EH (cell line): ENCODE measurements at regions not wholly inside any gene's neighbourhood (a gene's known extent, or its start where the extent isn't known, plus 50 kb on each side); places are given as distances from the start of the nearest gene placed in this dataset.
A peak's percentile ranks its signal among the peaks of the same experiment; 100 is the strongest.
"Not testable (repeated sequence)": the region's sequence is repeated elsewhere in the genome, so short reads cannot be mapped to it uniquely, and the experiment has no call there.

Experiments
- DNase-seq: peaks from one replicate; pipeline ENCODE4 v3.0.0-alpha.2; 2015; ENCODE audit warnings: low read depth

DNA sequence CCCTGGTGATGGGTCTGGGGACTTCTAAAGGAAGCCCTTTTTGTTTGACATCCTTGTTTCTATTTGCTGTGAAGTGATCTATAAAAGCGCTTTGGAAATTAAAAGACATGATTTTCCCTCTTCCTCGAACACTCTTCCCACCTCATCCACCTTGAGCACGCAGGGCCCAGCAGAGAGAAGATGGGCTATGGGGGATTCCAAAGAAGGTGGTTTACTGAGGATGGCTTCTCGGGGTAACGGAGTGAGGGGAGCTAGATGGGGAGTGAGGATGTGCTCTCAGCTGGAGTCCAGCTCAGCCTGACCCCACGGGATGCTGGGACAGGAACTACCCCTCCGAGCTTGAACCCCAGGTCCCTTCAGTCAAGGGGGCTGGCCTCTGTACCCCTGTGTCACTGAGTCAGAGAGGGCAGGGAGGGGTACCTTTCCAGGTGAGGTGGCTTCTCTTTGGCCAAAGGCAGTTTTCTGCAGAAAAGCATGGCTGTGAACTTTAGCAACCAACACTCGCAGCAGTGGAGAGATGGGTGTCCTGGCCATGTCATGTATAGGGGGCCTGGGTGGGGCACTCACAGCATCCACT lies 180.7 kb upstream of the SMAD3 start:
- DNase-seq = no peak

GRCh38 chr15:66885281-66885915 lies 180.0 kb upstream of the SMAD3 start:
- no peak for DNase-seq

DNA sequence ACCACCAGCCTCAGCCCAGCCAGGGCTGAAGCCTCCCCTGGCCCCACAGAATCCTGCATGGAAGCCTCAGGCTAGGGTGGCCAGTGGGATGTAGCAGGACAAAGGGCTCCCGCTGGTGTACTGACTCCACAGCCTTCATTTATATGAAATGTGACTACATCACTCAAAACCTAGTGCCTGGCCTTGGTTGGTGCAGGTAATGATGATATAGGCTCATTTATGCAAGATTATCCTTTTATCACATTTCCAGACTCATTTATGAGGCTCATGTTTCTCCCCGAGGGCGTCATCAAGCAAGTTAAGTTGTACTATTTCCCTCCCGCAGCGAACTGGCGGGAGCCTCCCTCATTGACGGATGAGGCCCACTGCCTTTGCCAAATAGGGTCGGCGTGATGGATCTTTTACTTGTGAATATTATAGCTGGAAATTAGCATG lies 179.1 kb upstream of the SMAD3 start:
- no peak for DNase-seq

- no peak for DNase-seq
Measured at GRCh38 chr15:66886686-66887273, 178.6 kb upstream of the SMAD3 start.

GRCh38 chr15:66889298-66889697 lies 176.1 kb upstream of the SMAD3 start:
- not testable (repeated sequence) for DNase-seq

- DNase-seq = no peak
Measured at GRCh38 chr15:66891776-66892175, 173.6 kb upstream of the SMAD3 start.

DNA sequence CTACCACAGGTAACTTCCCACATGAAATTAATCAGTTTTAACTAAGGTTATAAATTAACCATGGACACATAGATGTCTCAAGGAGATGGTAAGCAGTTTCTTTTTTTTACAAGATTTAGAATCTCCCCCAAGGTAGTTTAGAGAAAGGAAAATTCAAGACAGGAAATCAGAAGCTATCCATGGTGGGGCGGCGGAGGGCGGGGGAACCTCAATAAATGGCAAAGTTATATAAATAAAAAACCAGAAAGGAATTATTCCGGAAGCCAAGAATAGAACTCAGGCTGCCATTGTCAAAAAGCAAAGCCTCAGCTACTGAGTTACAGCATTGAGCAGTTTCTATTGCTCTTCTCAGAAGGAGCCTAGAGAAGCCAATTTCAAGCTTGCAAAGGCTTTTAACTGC lies 172.1 kb upstream of the SMAD3 start:
- no peak for DNase-seq

DNA sequence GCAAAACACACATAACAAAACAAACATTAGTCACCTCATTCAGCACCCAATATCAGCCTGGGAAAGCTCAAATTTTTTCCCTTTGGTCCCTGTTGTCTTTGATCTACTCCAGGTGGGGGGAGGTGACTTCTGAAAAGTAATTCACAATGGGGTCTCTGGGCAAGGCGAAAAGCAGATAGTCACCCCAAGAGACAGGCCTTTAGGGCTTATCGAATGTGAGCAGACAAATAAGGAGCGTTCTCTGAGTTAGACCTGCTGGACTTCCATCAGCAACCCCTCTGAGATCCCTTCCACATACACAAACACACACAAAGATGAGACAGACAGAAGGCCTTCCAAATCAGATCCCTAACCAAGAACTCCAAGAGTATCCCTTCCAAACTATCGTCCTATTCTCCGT lies 171.0 kb upstream of the SMAD3 start:
- no peak for DNase-seq

GRCh38 chr15:66894986-66895780 lies 170.2 kb upstream of the SMAD3 start:
- peak; percentile 51 for DNase-seq

- no peak for DNase-seq
Measured at GRCh38 chr15:66895794-66896453, 169.5 kb upstream of the SMAD3 start.

DNA sequence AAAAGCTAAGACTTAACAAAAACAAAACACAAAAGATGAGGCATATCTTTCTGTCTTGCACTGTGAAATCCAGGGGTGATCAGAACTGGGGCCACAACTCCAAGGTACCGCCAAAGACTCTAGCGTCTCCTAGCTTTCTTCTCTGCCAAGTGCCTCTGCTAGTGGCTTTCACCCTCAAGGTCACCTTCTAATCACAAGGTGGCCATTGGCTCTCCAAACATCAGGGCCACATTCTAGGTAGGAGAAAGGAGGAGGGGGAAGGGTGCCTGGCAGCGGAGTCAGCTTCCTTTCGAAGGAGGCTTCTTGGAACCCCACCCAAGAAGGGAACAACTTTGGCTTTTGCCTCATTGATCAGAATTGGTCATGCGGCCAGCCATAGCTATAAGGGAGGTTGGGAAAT lies 168.8 kb upstream of the SMAD3 start:
- no peak for DNase-seq

- no peak for DNase-seq
Measured at GRCh38 chr15:66897416-66897815, 168.0 kb upstream of the SMAD3 start.

GRCh38 chr15:66897971-66898370 lies 167.4 kb upstream of the SMAD3 start:
- no peak for DNase-seq

GRCh38 chr15:66898656-66899386 lies 166.6 kb upstream of the SMAD3 start:
- no peak for DNase-seq

- DNase-seq = peak; percentile 88
Measured at GRCh38 chr15:66899555-66900350, 165.6 kb upstream of the SMAD3 start.

DNA sequence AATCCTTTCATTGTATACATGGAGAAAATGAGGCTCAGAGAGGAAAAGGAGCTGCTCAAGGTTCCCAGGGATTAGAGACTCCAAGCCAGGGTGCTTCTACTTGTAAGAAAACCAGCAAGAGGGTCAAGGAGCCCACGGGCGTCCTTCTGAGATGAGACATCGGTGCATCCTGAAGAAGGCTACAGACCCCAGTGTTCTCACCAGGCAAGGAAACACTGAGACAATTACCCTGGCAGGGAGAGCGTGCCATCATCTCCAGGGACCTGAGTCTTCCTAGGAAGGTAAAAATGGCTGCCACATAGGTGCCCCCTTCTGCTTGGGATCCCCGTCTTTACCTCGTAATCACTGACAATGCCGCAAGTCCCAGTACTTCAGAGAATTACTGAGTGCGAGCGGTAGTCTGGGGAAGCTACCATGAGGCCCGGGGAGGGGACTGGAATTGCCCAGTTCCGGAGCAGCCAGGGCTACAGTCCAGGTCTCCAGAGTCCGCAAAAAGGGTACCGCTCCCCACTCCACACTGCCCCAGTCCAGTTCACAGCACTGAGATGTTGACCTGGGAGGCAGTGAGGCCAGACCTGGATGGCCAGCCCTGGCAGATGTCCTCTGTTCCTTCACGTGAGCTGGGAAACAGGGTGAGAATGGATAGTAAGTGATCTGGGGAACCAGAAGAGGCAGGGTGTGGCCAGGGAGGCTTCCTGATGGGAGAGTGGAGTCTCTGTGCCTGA lies 164.7 kb upstream of the SMAD3 start:
- no peak for DNase-seq

- DNase-seq = peak; percentile 77
Measured at GRCh38 chr15:66901336-66902100, 163.9 kb upstream of the SMAD3 start.

- no peak for DNase-seq
Measured at GRCh38 chr15:66905185-66905584, 160.2 kb upstream of the SMAD3 start.

GRCh38 chr15:66905954-66906353 lies 159.4 kb upstream of the SMAD3 start:
- DNase-seq = no peak
